ENCODE measurements at regions not wholly inside any gene's neighbourhood (a gene's known extent, or its start where the extent isn't known, plus 50 kb on each side); places are given as distances from the start of the nearest gene placed in this dataset.

GRCh38 chr2:125596612-125597011, 1059.3 kb upstream of the GYPC start:
- TF ChIP-seq CTCF (conservative IDR thresholded peaks at IDR 0.05; ENCODE audit: low read length) (no peak), EZH2phosphoT487 (IDR thresholded peaks at IDR 0.05; ENCODE audit: borderline replicate concordance) (no peak)

All from Loucy (cell line).